ENCODE measurements at regions not wholly inside any gene's neighbourhood (a gene's known extent, or its start where the extent isn't known, plus 50 kb on each side); places are given as distances from the start of the nearest gene placed in this dataset.

GRCh38 chr1:38371505-38371844 lies 324.9 kb upstream of the POU3F1 start:
- TF ChIP-seq, protein P1, sequence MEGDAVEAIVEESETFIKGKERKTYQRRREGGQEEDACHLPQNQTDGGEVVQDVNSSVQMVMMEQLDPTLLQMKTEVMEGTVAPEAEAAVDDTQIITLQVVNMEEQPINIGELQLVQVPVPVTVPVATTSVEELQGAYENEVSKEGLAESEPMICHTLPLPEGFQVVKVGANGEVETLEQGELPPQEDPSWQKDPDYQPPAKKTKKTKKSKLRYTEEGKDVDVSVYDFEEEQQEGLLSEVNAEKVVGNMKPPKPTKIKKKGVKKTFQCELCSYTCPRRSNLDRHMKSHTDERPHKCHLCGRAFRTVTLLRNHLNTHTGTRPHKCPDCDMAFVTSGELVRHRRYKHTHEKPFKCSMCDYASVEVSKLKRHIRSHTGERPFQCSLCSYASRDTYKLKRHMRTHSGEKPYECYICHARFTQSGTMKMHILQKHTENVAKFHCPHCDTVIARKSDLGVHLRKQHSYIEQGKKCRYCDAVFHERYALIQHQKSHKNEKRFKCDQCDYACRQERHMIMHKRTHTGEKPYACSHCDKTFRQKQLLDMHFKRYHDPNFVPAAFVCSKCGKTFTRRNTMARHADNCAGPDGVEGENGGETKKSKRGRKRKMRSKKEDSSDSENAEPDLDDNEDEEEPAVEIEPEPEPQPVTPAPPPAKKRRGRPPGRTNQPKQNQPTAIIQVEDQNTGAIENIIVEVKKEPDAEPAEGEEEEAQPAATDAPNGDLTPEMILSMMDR (conservative IDR thresholded peaks at IDR 0.05 in 1 of 2, IDR thresholded peaks at IDR 0.05 in 1 of 2; ENCODE audit: low read depth in 1 of 2, low read length in 2 of 2): no peak
- no peak for TF ChIP-seq EZH2 (IDR thresholded peaks at IDR 0.05; ENCODE audit: low read length, missing control alignments)

Data from fibroblast of lung (primary cell).